KMS-11 (cell line): ENCODE measurements at regions not wholly inside any gene's neighbourhood (a gene's known extent, or its start where the extent isn't known, plus 50 kb on each side); places are given as distances from the start of the nearest gene placed in this dataset.
"Not testable (repeated sequence)": the region's sequence is repeated elsewhere in the genome, so short reads cannot be mapped to it uniquely, and the experiment has no call there.

Experiments used
- H2AFZ ChIP-seq: fragments of 200-600 bp; sonication (generic); 2 replicates; pipeline ENCODE4 v1.6.1; 2016; ENCODE audit warnings: antibody characterized with exemption, mixed run types, low read depth
- H3K27ac ChIP-seq: fragments of 200-600 bp; sonication (generic); 2 replicates; pipeline ENCODE4 v1.6.1; 2016; ENCODE audit warnings: mild to moderate bottlenecking, mixed run types
- H3K27me3 ChIP-seq: fragments of 200-600 bp; sonication (generic); 2 replicates; pipeline ENCODE4 v1.6.1; 2017; ENCODE audit warnings: mild to moderate bottlenecking, low read depth, mixed run types, moderate library complexity; ENCODE audit not compliant: insufficient read depth
- H3K36me3 ChIP-seq: fragments of 200-600 bp; sonication (generic); 2 replicates; pipeline ENCODE4 v1.6.1; 2017; ENCODE audit warnings: mild to moderate bottlenecking, mixed run types; ENCODE audit not compliant: insufficient read depth
- H3K4me1 ChIP-seq: fragments of 200-600 bp; sonication (generic); 2 replicates; pipeline ENCODE4 v1.6.1; 2016; ENCODE audit warnings: mild to moderate bottlenecking, low read depth, mixed run types; ENCODE audit not compliant: poor library complexity, severe bottlenecking
- H3K4me2 ChIP-seq: fragments of 200-600 bp; sonication (generic); 2 replicates; pipeline ENCODE4 v1.7.0; 2016; ENCODE audit warnings: mild to moderate bottlenecking, mixed run types
- H3K4me3 ChIP-seq: fragments of 200-600 bp; sonication (generic); IDR thresholded peaks from 2 replicates; pipeline ENCODE4 v1.6.1; 2017; ENCODE audit warnings: low read depth, low read length, mixed read lengths; ENCODE audit not compliant: insufficient read depth
- H3K79me2 ChIP-seq: fragments of 200-600 bp; sonication (generic); 2 replicates; pipeline ENCODE4 v1.6.1; 2016; ENCODE audit warnings: low read depth, mixed run types; ENCODE audit not compliant: insufficient read depth
- H3K9ac ChIP-seq: fragments of 200-600 bp; sonication (generic); 2 replicates; pipeline ENCODE4 v1.6.1; 2016; ENCODE audit warnings: mild to moderate bottlenecking, mixed run types
- H4K20me1 ChIP-seq: fragments of 200-600 bp; sonication (generic); 2 replicates; pipeline ENCODE4 v1.6.1; 2016; ENCODE audit warnings: mild to moderate bottlenecking, mixed run types; ENCODE audit not compliant: insufficient read depth
- TF ChIP-seq, protein P1 (sequence below): fragments of 200-600 bp; sonication (generic); conservative IDR thresholded peaks from 2 replicates; pipeline ENCODE4 v1.6.1; 2017; ENCODE audit warnings: low read depth, mild to moderate bottlenecking, antibody characterized with exemption, low read length, moderate library complexity, mixed read lengths

GRCh38 chr7:156334636-156335035, 305.9 kb upstream of the RNF32 start:
- no peak overlapping the region for H3K4me3 ChIP-seq
- no peak overlapping the region for H3K27ac ChIP-seq
- no peaks in the 10 kb centered on the region for H3K36me3 ChIP-seq
- no peak overlapping the region for H3K4me2 ChIP-seq
- H3K4me1 ChIP-seq: no peaks in the 10 kb centered on the region
- H3K27me3 ChIP-seq: no peaks in the 10 kb centered on the region
- no peaks in the 10 kb centered on the region for H3K79me2 ChIP-seq
- no peak overlapping the region for H3K9ac ChIP-seq
- no peak overlapping the region for H2AFZ ChIP-seq
- TF ChIP-seq, protein P1, sequence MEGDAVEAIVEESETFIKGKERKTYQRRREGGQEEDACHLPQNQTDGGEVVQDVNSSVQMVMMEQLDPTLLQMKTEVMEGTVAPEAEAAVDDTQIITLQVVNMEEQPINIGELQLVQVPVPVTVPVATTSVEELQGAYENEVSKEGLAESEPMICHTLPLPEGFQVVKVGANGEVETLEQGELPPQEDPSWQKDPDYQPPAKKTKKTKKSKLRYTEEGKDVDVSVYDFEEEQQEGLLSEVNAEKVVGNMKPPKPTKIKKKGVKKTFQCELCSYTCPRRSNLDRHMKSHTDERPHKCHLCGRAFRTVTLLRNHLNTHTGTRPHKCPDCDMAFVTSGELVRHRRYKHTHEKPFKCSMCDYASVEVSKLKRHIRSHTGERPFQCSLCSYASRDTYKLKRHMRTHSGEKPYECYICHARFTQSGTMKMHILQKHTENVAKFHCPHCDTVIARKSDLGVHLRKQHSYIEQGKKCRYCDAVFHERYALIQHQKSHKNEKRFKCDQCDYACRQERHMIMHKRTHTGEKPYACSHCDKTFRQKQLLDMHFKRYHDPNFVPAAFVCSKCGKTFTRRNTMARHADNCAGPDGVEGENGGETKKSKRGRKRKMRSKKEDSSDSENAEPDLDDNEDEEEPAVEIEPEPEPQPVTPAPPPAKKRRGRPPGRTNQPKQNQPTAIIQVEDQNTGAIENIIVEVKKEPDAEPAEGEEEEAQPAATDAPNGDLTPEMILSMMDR: no peak
- H4K20me1 ChIP-seq: no peaks in the 10 kb centered on the region

- Histone ChIP-seq H3K79me2 (no peaks in the 10 kb centered on the region), H3K27ac (no peak overlapping the region), H3K4me1 (no peaks in the 10 kb centered on the region), H3K9ac (no peak overlapping the region), H2AFZ (no peak overlapping the region), H3K27me3 (no peaks in the 10 kb centered on the region), H3K4me2 (no peak overlapping the region), H3K4me3 (no peak overlapping the region), H3K36me3 (no peaks in the 10 kb centered on the region), H4K20me1 (no peaks in the 10 kb centered on the region)
- TF ChIP-seq, protein P1: no peak
Measured at GRCh38 chr7:156327916-156328315, 312.7 kb upstream of the RNF32 start.

- H3K27ac ChIP-seq: no peak overlapping the region
- H3K4me2 ChIP-seq: no peak overlapping the region
- H3K27me3 ChIP-seq: no peaks in the 10 kb centered on the region
- no peak overlapping the region for H2AFZ ChIP-seq
- H3K79me2 ChIP-seq: no peaks in the 10 kb centered on the region
- no peak overlapping the region for H3K4me3 ChIP-seq
- TF ChIP-seq, protein P1: no peak
- no peak overlapping the region for H3K9ac ChIP-seq
- no peaks in the 10 kb centered on the region for H3K4me1 ChIP-seq
- H3K36me3 ChIP-seq: no peaks in the 10 kb centered on the region
- H4K20me1 ChIP-seq: no peaks in the 10 kb centered on the region
Measured at GRCh38 chr7:156327474-156327873, 313.1 kb upstream of the RNF32 start.

DNA sequence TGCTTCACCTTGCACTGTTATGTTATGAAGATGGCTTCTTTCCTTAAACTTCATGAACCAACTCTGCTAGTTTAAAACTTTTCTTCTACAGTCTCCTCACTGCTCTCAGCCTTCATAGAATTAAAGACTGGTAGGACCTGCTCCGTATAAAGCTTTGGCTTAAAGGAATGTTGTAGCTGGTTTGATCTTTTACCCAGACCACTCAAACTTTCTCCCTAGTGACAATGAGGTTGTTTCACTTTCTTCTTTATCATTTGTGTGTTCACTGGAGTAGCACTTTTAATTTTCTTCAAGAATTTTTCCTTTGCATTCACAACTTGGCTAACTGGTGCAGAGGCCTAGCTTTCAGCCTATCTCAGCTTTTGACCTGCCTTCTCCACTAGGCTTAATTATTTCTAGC, 316.4 kb upstream of the RNF32 start:
- Histone ChIP-seq H3K27me3 (no peaks in the 10 kb centered on the region), H3K9ac (no peak overlapping the region), H3K4me1 (no peaks in the 10 kb centered on the region), H2AFZ (no peak overlapping the region), H4K20me1 (no peaks in the 10 kb centered on the region), H3K27ac (no peak overlapping the region), H3K36me3 (no peaks in the 10 kb centered on the region), H3K79me2 (no peaks in the 10 kb centered on the region), H3K4me3 (no peak overlapping the region), H3K4me2 (no peak overlapping the region)
- TF ChIP-seq, protein P1: no peak

- H3K79me2 ChIP-seq: not testable (repeated sequence)
Measured at GRCh38 chr7:156321430-156321829, 319.1 kb upstream of the RNF32 start.

More at GRCh38 chr7:156321430-156321829, 319.1 kb upstream of the RNF32 start:
- not testable (repeated sequence) for H3K4me2 ChIP-seq, H3K27ac ChIP-seq, H2AFZ ChIP-seq, H3K4me1 ChIP-seq, H4K20me1 ChIP-seq, H3K9ac ChIP-seq, H3K36me3 ChIP-seq, H3K27me3 ChIP-seq, H3K4me3 ChIP-seq
